ENCODE measurements at regions not wholly inside any gene's neighbourhood (a gene's known extent, or its start where the extent isn't known, plus 50 kb on each side); places are given as distances from the start of the nearest gene placed in this dataset.

GRCh38 chr9:81122749-81123148, 566.6 kb downstream of the TLE1 start:
- no peak for TF ChIP-seq CTCF (IDR thresholded peaks at IDR 0.05)
- no peak for TF ChIP-seq POLR2AphosphoS5 (IDR thresholded peaks at IDR 0.05)
